ENCODE measurements at regions not wholly inside any gene's neighbourhood (a gene's known extent, or its start where the extent isn't known, plus 50 kb on each side); places are given as distances from the start of the nearest gene placed in this dataset.

DNA sequence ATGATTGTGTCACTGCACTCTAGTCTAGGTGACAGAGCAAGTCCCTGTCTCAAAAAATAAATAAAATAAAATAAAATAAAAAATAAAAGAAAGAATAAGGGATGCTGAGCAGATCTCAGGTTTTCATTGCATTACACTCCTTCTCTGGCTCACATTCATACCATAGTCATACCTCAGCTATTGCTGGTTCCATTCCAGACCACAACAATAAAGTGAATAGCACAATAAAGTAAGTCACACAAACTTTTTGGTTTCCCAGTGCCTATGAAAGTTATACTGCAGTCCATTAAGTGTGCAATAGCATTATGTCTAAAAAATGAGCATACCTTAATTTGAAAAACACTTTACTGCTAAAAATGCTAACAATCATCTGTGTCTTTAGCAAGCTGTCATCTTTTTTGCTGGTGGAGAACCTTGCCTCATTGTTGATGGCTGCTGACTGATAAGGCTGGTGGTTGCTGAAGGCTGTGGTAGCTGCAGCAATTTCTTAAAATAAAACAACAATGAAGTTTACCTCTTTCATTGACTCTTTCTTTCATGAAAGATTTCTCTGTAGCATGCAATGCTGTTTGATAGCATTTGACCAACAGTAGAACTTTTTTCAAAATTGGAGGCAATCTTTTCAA, 415.7 kb downstream of the ZNF608 start:
- TF ChIP-seq YY1 (IDR thresholded peaks at IDR 0.05) = no peak
- TF ChIP-seq, protein P1, sequence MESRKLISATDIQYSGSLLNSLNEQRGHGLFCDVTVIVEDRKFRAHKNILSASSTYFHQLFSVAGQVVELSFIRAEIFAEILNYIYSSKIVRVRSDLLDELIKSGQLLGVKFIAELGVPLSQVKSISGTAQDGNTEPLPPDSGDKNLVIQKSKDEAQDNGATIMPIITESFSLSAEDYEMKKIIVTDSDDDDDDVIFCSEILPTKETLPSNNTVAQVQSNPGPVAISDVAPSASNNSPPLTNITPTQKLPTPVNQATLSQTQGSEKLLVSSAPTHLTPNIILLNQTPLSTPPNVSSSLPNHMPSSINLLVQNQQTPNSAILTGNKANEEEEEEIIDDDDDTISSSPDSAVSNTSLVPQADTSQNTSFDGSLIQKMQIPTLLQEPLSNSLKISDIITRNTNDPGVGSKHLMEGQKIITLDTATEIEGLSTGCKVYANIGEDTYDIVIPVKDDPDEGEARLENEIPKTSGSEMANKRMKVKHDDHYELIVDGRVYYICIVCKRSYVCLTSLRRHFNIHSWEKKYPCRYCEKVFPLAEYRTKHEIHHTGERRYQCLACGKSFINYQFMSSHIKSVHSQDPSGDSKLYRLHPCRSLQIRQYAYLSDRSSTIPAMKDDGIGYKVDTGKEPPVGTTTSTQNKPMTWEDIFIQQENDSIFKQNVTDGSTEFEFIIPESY (IDR thresholded peaks at IDR 0.05) = no peak
- TF ChIP-seq EGR1 (IDR thresholded peaks at IDR 0.05; ENCODE audit: low read depth in 2 of 2) = no peak
- TF ChIP-seq FOXA1 (IDR thresholded peaks at IDR 0.05) = no peak

DNA sequence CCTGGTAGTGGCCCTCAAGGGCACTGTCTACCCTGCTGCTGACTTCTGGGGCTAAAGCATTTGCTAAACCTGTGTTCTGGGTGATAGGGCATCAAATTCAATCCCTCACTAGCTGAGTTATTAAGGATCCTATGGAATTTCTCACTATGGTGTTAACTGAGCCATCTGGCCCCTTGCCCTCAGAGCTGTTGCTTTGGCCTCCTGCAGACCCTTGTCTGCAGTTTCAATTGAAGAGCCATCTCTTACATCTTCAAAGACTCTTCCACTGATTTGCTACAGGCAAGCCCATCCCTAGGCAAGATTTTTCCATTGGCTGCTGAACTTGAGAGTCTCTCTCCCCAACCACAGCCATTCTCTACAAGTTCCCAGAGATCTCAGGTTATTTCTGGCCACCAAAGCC, 418.2 kb downstream of the ZNF608 start:
- Histone ChIP-seq H3K4me3 (ENCODE audit: low read depth in 1 of 3, low read length in 3 of 3) (no peak overlapping the region), H3K9ac (ENCODE audit: low read depth in 1 of 2, low read length in 2 of 2) (no peak overlapping the region), H3K4me1 (ENCODE audit: control insufficient read depth in 4 of 4, insufficient read depth in 4 of 4, low read length in 3 of 4) (no peaks in the 10 kb centered on the region), H3K9me3 (ENCODE audit: control insufficient read depth in 4 of 4, low read length in 3 of 4) (peaks cover 0 to 2% (median 0%) of the 10 kb centered on the region in 4 donors), H3K27me3 (ENCODE audit: control insufficient read depth in 4 of 4, insufficient read depth in 4 of 4, low read length in 3 of 4) (no peaks in the 10 kb centered on the region), H3K36me3 (ENCODE audit: control insufficient read depth in 4 of 4, insufficient read depth in 3 of 4, low read depth in 1 of 4, low read length in 3 of 4) (no peaks in the 10 kb centered on the region), H3K27ac (ENCODE audit: low read depth in 1 of 2, low read length in 2 of 2) (no peak overlapping the region)
- TF ChIP-seq RAD21 (IDR thresholded peaks at IDR 0.05) = no peak
- no peak for TF ChIP-seq TAF1 (conservative IDR thresholded peaks at IDR 0.05)
- no peak for TF ChIP-seq SP1 (IDR thresholded peaks at IDR 0.05)
- TF ChIP-seq, protein P2, sequence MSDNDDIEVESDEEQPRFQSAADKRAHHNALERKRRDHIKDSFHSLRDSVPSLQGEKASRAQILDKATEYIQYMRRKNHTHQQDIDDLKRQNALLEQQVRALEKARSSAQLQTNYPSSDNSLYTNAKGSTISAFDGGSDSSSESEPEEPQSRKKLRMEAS (IDR thresholded peaks at IDR 0.05) = no peak
- no peak for TF ChIP-seq YY1 (IDR thresholded peaks at IDR 0.05)
- TF ChIP-seq, protein P3, sequence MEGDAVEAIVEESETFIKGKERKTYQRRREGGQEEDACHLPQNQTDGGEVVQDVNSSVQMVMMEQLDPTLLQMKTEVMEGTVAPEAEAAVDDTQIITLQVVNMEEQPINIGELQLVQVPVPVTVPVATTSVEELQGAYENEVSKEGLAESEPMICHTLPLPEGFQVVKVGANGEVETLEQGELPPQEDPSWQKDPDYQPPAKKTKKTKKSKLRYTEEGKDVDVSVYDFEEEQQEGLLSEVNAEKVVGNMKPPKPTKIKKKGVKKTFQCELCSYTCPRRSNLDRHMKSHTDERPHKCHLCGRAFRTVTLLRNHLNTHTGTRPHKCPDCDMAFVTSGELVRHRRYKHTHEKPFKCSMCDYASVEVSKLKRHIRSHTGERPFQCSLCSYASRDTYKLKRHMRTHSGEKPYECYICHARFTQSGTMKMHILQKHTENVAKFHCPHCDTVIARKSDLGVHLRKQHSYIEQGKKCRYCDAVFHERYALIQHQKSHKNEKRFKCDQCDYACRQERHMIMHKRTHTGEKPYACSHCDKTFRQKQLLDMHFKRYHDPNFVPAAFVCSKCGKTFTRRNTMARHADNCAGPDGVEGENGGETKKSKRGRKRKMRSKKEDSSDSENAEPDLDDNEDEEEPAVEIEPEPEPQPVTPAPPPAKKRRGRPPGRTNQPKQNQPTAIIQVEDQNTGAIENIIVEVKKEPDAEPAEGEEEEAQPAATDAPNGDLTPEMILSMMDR (IDR thresholded peaks at IDR 0.05; ENCODE audit: low read depth, low read length, missing input control) = no peak
- TF ChIP-seq JUND (IDR thresholded peaks at IDR 0.05) = no peak
- TF ChIP-seq, protein P1 (IDR thresholded peaks at IDR 0.05) = no peak
- TF ChIP-seq FOXA2 (IDR thresholded peaks at IDR 0.05) = no peak
- TF ChIP-seq FOXA1 (IDR thresholded peaks at IDR 0.05) = no peak
- no peak for TF ChIP-seq HNF4A (conservative IDR thresholded peaks at IDR 0.05)
- TF ChIP-seq RXRA (IDR thresholded peaks at IDR 0.05) = no peak
- TF ChIP-seq, protein P4, sequence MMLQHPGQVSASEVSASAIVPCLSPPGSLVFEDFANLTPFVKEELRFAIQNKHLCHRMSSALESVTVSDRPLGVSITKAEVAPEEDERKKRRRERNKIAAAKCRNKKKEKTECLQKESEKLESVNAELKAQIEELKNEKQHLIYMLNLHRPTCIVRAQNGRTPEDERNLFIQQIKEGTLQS (IDR thresholded peaks at IDR 0.05) = no peak
- no peak for TF ChIP-seq EGR1 (IDR thresholded peaks at IDR 0.05; ENCODE audit: low read depth in 2 of 2)
- no peak for TF ChIP-seq NR2F2 (IDR thresholded peaks at IDR 0.05)
- no peak for TF ChIP-seq GABPA (IDR thresholded peaks at IDR 0.05 in 1 of 2, conservative IDR thresholded peaks at IDR 0.05 in 1 of 2)
- no peak for TF ChIP-seq HNF4G (IDR thresholded peaks at IDR 0.05)
- DNase-seq (ENCODE audit: low spot score) = no peak

More for the DNA sequence above, 415.7 kb downstream of the ZNF608 start:
- peaks cover 0 to 4% (median 0%) of the 10 kb centered on the region in 4 donors for H3K9me3 ChIP-seq (ENCODE audit: control insufficient read depth in 4 of 4, low read length in 3 of 4)
- H3K9ac ChIP-seq (ENCODE audit: low read depth in 1 of 2, low read length in 2 of 2) = no peak overlapping the region
- no peaks in the 10 kb centered on the region for H3K36me3 ChIP-seq (ENCODE audit: control insufficient read depth in 4 of 4, insufficient read depth in 3 of 4, low read depth in 1 of 4, low read length in 3 of 4)
- no peaks in the 10 kb centered on the region for H3K4me1 ChIP-seq (ENCODE audit: control insufficient read depth in 4 of 4, insufficient read depth in 4 of 4, low read length in 3 of 4)
- H3K27me3 ChIP-seq (ENCODE audit: control insufficient read depth in 4 of 4, insufficient read depth in 4 of 4, low read length in 3 of 4) = no peaks in the 10 kb centered on the region
- H3K4me3 ChIP-seq (ENCODE audit: low read depth in 1 of 3, low read length in 3 of 3) = no peak overlapping the region
- no peak for DNase-seq (ENCODE audit: low spot score)
- no peak overlapping the region for H3K27ac ChIP-seq (ENCODE audit: low read depth in 1 of 2, low read length in 2 of 2)
